WTC11 (cell line): ENCODE measurements at regions not wholly inside any gene's neighbourhood (a gene's known extent, or its start where the extent isn't known, plus 50 kb on each side); places are given as distances from the start of the nearest gene placed in this dataset.

Experiments
- ATAC-seq: fragments of 200-7000 bp; cut with Tn5 transposase; 2 replicates; pipeline ENCODE4 v1.10.0; 2021; ENCODE audit warnings: mild to moderate bottlenecking, moderate library complexity
- CTCF ChIA-PET: fragments of 300-600 bp; sonication (Branson Sonifier 250); formaldehyde crosslinking; loops from one replicate; lab custom pipeline; 2021; ENCODE audit warnings: antibody characterized with exemption; lab: Charles Lee
- POLR2A ChIA-PET: fragments of 350-600 bp; sonication (Branson Sonifier 250); formaldehyde crosslinking; loops from one replicate; lab custom pipeline; 2021; ENCODE audit warnings: antibody characterized with exemption; lab: Charles Lee
- DNase-seq: peaks from one replicate; pipeline ENCODE4 v3.0.0; 2021; ENCODE audit warnings: low spot score
- H3K27ac Mint-ChIP-seq: 2 replicates; pipeline ENCODE4 v1.8.0; 2021; ENCODE audit warnings: mixed read lengths
- H3K27me3 Mint-ChIP-seq: 2 replicates; pipeline ENCODE4 v1.8.0; 2021; ENCODE audit warnings: low read depth, mild to moderate bottlenecking, moderate library complexity, mixed read lengths
- H3K36me3 Mint-ChIP-seq: 2 replicates; pipeline ENCODE4 v1.8.0; 2021; ENCODE audit warnings: mixed read lengths
- H3K4me1 Mint-ChIP-seq: 2 replicates; pipeline ENCODE4 v1.8.0; 2022; ENCODE audit warnings: mixed read lengths
- H3K4me3 Mint-ChIP-seq: 2 replicates; pipeline ENCODE4 v1.8.0; 2021; ENCODE audit warnings: mild to moderate bottlenecking, moderate library complexity, mixed read lengths
- H3K9me3 Mint-ChIP-seq: 2 replicates; pipeline ENCODE4 v1.8.0; 2021; ENCODE audit warnings: mixed read lengths
- ATF2 ChIP-seq: sonication (generic); formaldehyde crosslinking; IDR thresholded peaks from 2 replicates; pipeline ENCODE4 v1.8.1; 2022; ENCODE audit warnings: low read depth, missing genetic modification reagents, borderline replicate concordance
- CDX4 ChIP-seq: fragments of 250-450 bp; sonication (Bioruptor Pico); IDR thresholded peaks from 2 replicates; pipeline ENCODE4 v1.9.0; 2021; ENCODE audit warnings: moderate library complexity, mild to moderate bottlenecking, inconsistent platforms, borderline replicate concordance
- GRHL2 ChIP-seq: fragments of 250-450 bp; sonication (Bioruptor Pico); IDR thresholded peaks from 2 replicates; pipeline ENCODE4 v1.8.0; 2022; ENCODE audit warnings: mild to moderate bottlenecking, moderate library complexity; ENCODE audit not compliant: insufficient replicate concordance, severe bottlenecking
- GTF2I ChIP-seq: fragments of 250-450 bp; sonication (Bioruptor Pico); conservative IDR thresholded peaks from 2 replicates; pipeline ENCODE4 v1.4.0; 2021; ENCODE audit warnings: mild to moderate bottlenecking
- JAZF1 ChIP-seq: fragments of 250-450 bp; sonication (Bioruptor Pico); IDR thresholded peaks from 2 replicates; pipeline ENCODE4 v1.9.0; 2021; ENCODE audit warnings: moderate library complexity, mild to moderate bottlenecking, inconsistent platforms
- MLX ChIP-seq: sonication (generic); formaldehyde crosslinking; IDR thresholded peaks from 2 replicates; pipeline ENCODE4 v1.8.1; 2023; ENCODE audit warnings: mild to moderate bottlenecking, missing genetic modification reagents, moderate library complexity
- NFATC4 ChIP-seq: fragments of 250-450 bp; sonication (Bioruptor Pico); IDR thresholded peaks from 2 replicates; pipeline ENCODE4 v1.9.0; 2021; ENCODE audit warnings: mild to moderate bottlenecking
- NFE2L1 ChIP-seq: sonication (generic); formaldehyde crosslinking; IDR thresholded peaks from 2 replicates; pipeline ENCODE4 v1.8.1; 2023; ENCODE audit warnings: missing genetic modification reagents
- RORB ChIP-seq: fragments of 250-450 bp; sonication (Bioruptor Pico); IDR thresholded peaks from 2 replicates; pipeline ENCODE4 v1.9.0; 2021; ENCODE audit warnings: mild to moderate bottlenecking
- SMAD4 ChIP-seq: sonication (generic); formaldehyde crosslinking; IDR thresholded peaks from 2 replicates; pipeline ENCODE4 v1.8.0; 2022; ENCODE audit warnings: mild to moderate bottlenecking, missing genetic modification reagents
- STAT6 ChIP-seq: sonication (generic); formaldehyde crosslinking; conservative IDR thresholded peaks from 2 replicates; pipeline ENCODE4 v1.8.1; 2023; ENCODE audit warnings: mild to moderate bottlenecking, low read depth, missing genetic modification reagents, moderate library complexity
- TEAD1 ChIP-seq: sonication (generic); formaldehyde crosslinking; IDR thresholded peaks from 2 replicates; pipeline ENCODE4 v1.8.0; 2022; ENCODE audit warnings: mild to moderate bottlenecking, missing genetic modification reagents
- USF1 ChIP-seq: sonication (generic); formaldehyde crosslinking; IDR thresholded peaks from 2 replicates; pipeline ENCODE4 v1.8.0; 2022; ENCODE audit warnings: mild to moderate bottlenecking, missing genetic modification reagents
- ZMAT4 ChIP-seq: fragments of 250-450 bp; sonication (Bioruptor Pico); IDR thresholded peaks from 2 replicates; pipeline ENCODE4 v1.9.0; 2021; ENCODE audit warnings: mild to moderate bottlenecking
- ZNF532 ChIP-seq: fragments of 250-450 bp; sonication (Bioruptor Pico); IDR thresholded peaks from 2 replicates; pipeline ENCODE4 v1.9.0; 2021; ENCODE audit warnings: mild to moderate bottlenecking, borderline replicate concordance

GRCh38 chr4:97360733-97361132 lies 782.5 kb downstream of the STPG2 start:
- Mint-ChIP-seq H3K4me1 (no peaks in the 10 kb centered on the region), H3K36me3 (peaks cover 58% of the 10 kb centered on the region), H3K4me3 (no peak overlapping the region), H3K9me3 (peaks cover 59% of the 10 kb centered on the region), H3K27me3 (no peaks in the 10 kb centered on the region), H3K27ac (no peak overlapping the region)
- ChIA-PET CTCF (no interaction called here), POLR2A (no interaction called here)
- ATAC-seq, result no peak
- TF ChIP-seq GRHL2, result no peak
- TF ChIP-seq NFATC4, result no peak
- DNase-seq, result no peak

GRCh38 chr4:97367878-97368277 lies 775.4 kb downstream of the STPG2 start:
- H3K27me3 Mint-ChIP-seq, result no peaks in the 10 kb centered on the region; the same call in 1 of the 2 replicates
- TF ChIP-seq ZNF532 (CRISPR knock-in tag) (no peak), NFE2L1 (CRISPR knock-in tag) (no peak), MLX (CRISPR knock-in tag) (no peak), USF1 (CRISPR knock-in tag) (no peak), CDX4 (CRISPR knock-in tag) (no peak)

GRCh38 chr4:97370568-97370967 lies 772.7 kb downstream of the STPG2 start:
- TF ChIP-seq ZMAT4 (CRISPR knock-in tag), result no peak
- TF ChIP-seq SMAD4 (CRISPR knock-in tag), result no peak
- TF ChIP-seq JAZF1 (CRISPR knock-in tag), result no peak
- no peak for TF ChIP-seq RORB
- no peak for TF ChIP-seq TEAD1
- TF ChIP-seq ATF2 (CRISPR knock-in tag), result no peak
- no peak for TF ChIP-seq GTF2I (CRISPR knock-in tag)
- no peak for TF ChIP-seq STAT6 (CRISPR knock-in tag)
- TF ChIP-seq, all 79 proteins: peak for 0
- CTCF ChIA-PET, result no interaction called here
- DNase-seq (no peak), ATAC-seq (no peak)
- peaks cover 13% of the 10 kb centered on the region for H3K4me1 Mint-ChIP-seq
- POLR2A ChIA-PET, result no interaction called here
- H3K27ac Mint-ChIP-seq, result no peak overlapping the region
- H3K9me3 Mint-ChIP-seq, result peaks cover 54% of the 10 kb centered on the region
- peaks cover 38% of the 10 kb centered on the region for H3K36me3 Mint-ChIP-seq
- no peaks in the 10 kb centered on the region; the same call in 1 of the 2 replicates for H3K27me3 Mint-ChIP-seq
- H3K4me3 Mint-ChIP-seq, result no peak overlapping the region

More at GRCh38 chr4:97367878-97368277, 775.4 kb downstream of the STPG2 start:
- Mint-ChIP-seq H3K36me3 (peaks cover 50% of the 10 kb centered on the region), H3K4me1 (peaks cover 8% of the 10 kb centered on the region), H3K4me3 (no peak overlapping the region), H3K27ac (no peak overlapping the region), H3K9me3 (peaks cover 58% of the 10 kb centered on the region)
- ATAC-seq, result no peak
- POLR2A ChIA-PET, result no interaction called here
- CTCF ChIA-PET, result no interaction called here
- DNase-seq, result no peak
